GM12891 (cell line): ENCODE measurements at regions not wholly inside any gene's neighbourhood (a gene's known extent, or its start where the extent isn't known, plus 50 kb on each side); places are given as distances from the start of the nearest gene placed in this dataset.

Experiments used
- PAX5 ChIP-seq: IDR thresholded peaks from 2 replicates; pipeline ENCODE4 v1.6.1; 2011; ENCODE audit warnings: low read length, moderate library complexity, mild to moderate bottlenecking; ENCODE audit not compliant: insufficient read depth, severe bottlenecking
- POLR2A ChIP-seq: IDR thresholded peaks from 2 replicates; pipeline ENCODE4 v1.6.1; 2011; ENCODE audit warnings: low read depth, low read length, control low read depth
- POLR2AphosphoS5 ChIP-seq: IDR thresholded peaks from 2 replicates; pipeline ENCODE4 v1.6.1; 2011; ENCODE audit warnings: low read depth, low read length, control low read depth
- SPI1 ChIP-seq: IDR thresholded peaks from 2 replicates; pipeline ENCODE4 v1.6.1; 2011; ENCODE audit warnings: low read depth, low read length, control low read depth
- TAF1 ChIP-seq: IDR thresholded peaks from 2 replicates; pipeline ENCODE4 v1.6.1; 2011; ENCODE audit warnings: low read depth, low read length, control low read depth

GRCh38 chr3:5634411-5634810 is 446.9 kb downstream of the EDEM1 start:
- no peak for TF ChIP-seq POLR2AphosphoS5
- no peak for TF ChIP-seq TAF1
- no peak for TF ChIP-seq POLR2A
- no peak for TF ChIP-seq PAX5
- TF ChIP-seq SPI1: no peak
